VCaP (cell line): ENCODE measurements at regions not wholly inside any gene's neighbourhood (a gene's known extent, or its start where the extent isn't known, plus 50 kb on each side); places are given as distances from the start of the nearest gene placed in this dataset.
A peak's percentile ranks its signal among the peaks of the same experiment; 100 is the strongest.

Source experiments
- H3K27ac ChIP-seq: fragments of 450-650 bp; 2 replicates; pipeline ENCODE4 v1.5.1; 2017
- CTCF ChIP-seq: fragments of 450-650 bp; conservative IDR thresholded peaks from 2 replicates; pipeline ENCODE4 v1.5.1; 2017; ENCODE audit warnings: mild to moderate bottlenecking, moderate library complexity

GRCh38 chr9:1701113-1701512 is 314.0 kb upstream of the SMARCA2 start:
- H3K27ac ChIP-seq: no peak overlapping the region
- TF ChIP-seq CTCF: no peak

GRCh38 chr9:1702701-1703100 is 312.4 kb upstream of the SMARCA2 start:
- no peak overlapping the region for H3K27ac ChIP-seq
- TF ChIP-seq CTCF: no peak

- no peak overlapping the region for H3K27ac ChIP-seq
- no peak for TF ChIP-seq CTCF
Measured at GRCh38 chr9:1707291-1707690, 307.9 kb upstream of the SMARCA2 start.

GRCh38 chr9:1708219-1708618 is 306.9 kb upstream of the SMARCA2 start:
- TF ChIP-seq CTCF: no peak
- no peak overlapping the region for H3K27ac ChIP-seq

GRCh38 chr9:1709347-1709746 is 305.8 kb upstream of the SMARCA2 start:
- no peak overlapping the region for H3K27ac ChIP-seq
- TF ChIP-seq CTCF: peak; percentile 57

- no peak for TF ChIP-seq CTCF
- H3K27ac ChIP-seq: no peak overlapping the region
Measured at GRCh38 chr9:1712861-1713450, 302.2 kb upstream of the SMARCA2 start.

- no peak for TF ChIP-seq CTCF
- H3K27ac ChIP-seq: no peak overlapping the region
Measured at GRCh38 chr9:1713841-1714240, 301.3 kb upstream of the SMARCA2 start.
